ENCODE measurements at regions not wholly inside any gene's neighbourhood (a gene's known extent, or its start where the extent isn't known, plus 50 kb on each side); places are given as distances from the start of the nearest gene placed in this dataset.

GRCh38 chr16:55948230-55948629 lies 73.1 kb upstream of the CES5A start:
- TF ChIP-seq CTCF (conservative IDR thresholded peaks at IDR 0.05 in 1 of 2, IDR thresholded peaks at IDR 0.05 in 1 of 2; ENCODE audit: low read depth in 1 of 2, low read length in 2 of 2) (no peak), EZH2 (IDR thresholded peaks at IDR 0.05; ENCODE audit: low read length, missing control alignments) (no peak)
